ENCODE measurements at regions not wholly inside any gene's neighbourhood (a gene's known extent, or its start where the extent isn't known, plus 50 kb on each side); places are given as distances from the start of the nearest gene placed in this dataset.
A peak's percentile ranks its signal among the peaks of the same experiment; 100 is the strongest.

GRCh38 chr12:47548401-47548800 lies 157.4 kb downstream of the RPAP3 start:
- Mint-ChIP-seq H3K9me3 (peaks cover 0 to 14% (median 10%) of the 10 kb centered on the region in 8 donors), H3K36me3 (no peaks in the 10 kb centered on the region), H3K4me1 (no peaks in the 10 kb centered on the region), H3K27me3 (peaks cover 4% of the 10 kb centered on the region in 2 donors), H3K27ac (no peak overlapping the region), H3K4me3 (no peak overlapping the region)
- Histone ChIP-seq H3K27me3 (ENCODE audit: insufficient read depth, low read length) (no peaks in the 10 kb centered on the region), H3K4me3 (ENCODE audit: low read length in 2 of 2) (no peak overlapping the region), H3K4me1 (ENCODE audit: insufficient read depth, low read length) (no peaks in the 10 kb centered on the region), H3K36me3 (ENCODE audit: insufficient read depth, low read length) (no peaks in the 10 kb centered on the region), H3K9me3 (ENCODE audit: control insufficient read depth in 1 of 2, low read length in 2 of 2) (no peaks in the 10 kb centered on the region), H3K27ac (ENCODE audit: low read depth, low read length) (no peak overlapping the region)
- intact Hi-C loops (cut with micrococcal nuclease), result no loop called here
- DNase-seq, result no peak
- POLR2A ChIA-PET (ENCODE audit: partially characterized antibody), result no interaction called here
- CTCF ChIA-PET (ENCODE audit: partially characterized antibody), result no interaction called here

GRCh38 chr12:47547077-47547476 lies 158.8 kb downstream of the RPAP3 start:
- peaks cover 4% of the 10 kb centered on the region in 2 donors for H3K27me3 Mint-ChIP-seq
- H3K27me3 ChIP-seq (ENCODE audit: insufficient read depth, low read length), result no peaks in the 10 kb centered on the region
- no peak for DNase-seq
- no peak overlapping the region for H3K27ac ChIP-seq (ENCODE audit: low read depth, low read length)
- H3K4me1 ChIP-seq (ENCODE audit: insufficient read depth, low read length), result no peaks in the 10 kb centered on the region
- H3K9me3 Mint-ChIP-seq, result peaks cover 0 to 4% (median 3%) of the 10 kb centered on the region in 8 donors
- H3K9me3 ChIP-seq (ENCODE audit: control insufficient read depth in 1 of 2, low read length in 2 of 2), result no peaks in the 10 kb centered on the region
- no peaks in the 10 kb centered on the region for H3K36me3 Mint-ChIP-seq
- ChIA-PET POLR2A (ENCODE audit: partially characterized antibody) (no interaction called here), CTCF (ENCODE audit: partially characterized antibody) (no interaction called here)
- H3K27ac Mint-ChIP-seq, result no peak overlapping the region
- no peaks in the 10 kb centered on the region for H3K4me1 Mint-ChIP-seq
- intact Hi-C loops (cut with micrococcal nuclease), result no loop called here
- no peak overlapping the region for H3K4me3 Mint-ChIP-seq
- no peaks in the 10 kb centered on the region for H3K36me3 ChIP-seq (ENCODE audit: insufficient read depth, low read length)
- H3K4me3 ChIP-seq (ENCODE audit: low read length in 2 of 2), result no peak overlapping the region

- Histone ChIP-seq H3K36me3 (ENCODE audit: insufficient read depth, low read length) (no peaks in the 10 kb centered on the region), H3K4me3 (ENCODE audit: low read length in 2 of 2) (no peak overlapping the region), H3K27ac (ENCODE audit: low read depth, low read length) (no peak overlapping the region), H3K9me3 (ENCODE audit: control insufficient read depth in 1 of 2, low read length in 2 of 2) (no peaks in the 10 kb centered on the region), H3K4me1 (ENCODE audit: insufficient read depth, low read length) (no peaks in the 10 kb centered on the region), H3K27me3 (ENCODE audit: insufficient read depth, low read length) (no peaks in the 10 kb centered on the region)
- H3K36me3 Mint-ChIP-seq, result no peaks in the 10 kb centered on the region
- no peak for DNase-seq
- H3K27ac Mint-ChIP-seq, result no peak overlapping the region
- H3K4me3 Mint-ChIP-seq, result no peak overlapping the region
- peaks cover 2 to 4% of the 10 kb centered on the region in 2 donors for H3K27me3 Mint-ChIP-seq
- H3K4me1 Mint-ChIP-seq, result peaks cover 0 to 3% (median 0%) of the 10 kb centered on the region in 4 donors
- POLR2A ChIA-PET (ENCODE audit: partially characterized antibody), result no interaction called here
- intact Hi-C loops (cut with micrococcal nuclease), result no loop called here
- CTCF ChIA-PET (ENCODE audit: partially characterized antibody), result no interaction called here
- peaks cover 0 to 4% (median under 1%) of the 10 kb centered on the region in 8 donors for H3K9me3 Mint-ChIP-seq
Observed at GRCh38 chr12:47545938-47546609, 159.8 kb downstream of the RPAP3 start.

- no peak overlapping the region for H3K27ac ChIP-seq (ENCODE audit: low read depth, low read length)
- H3K4me1 ChIP-seq (ENCODE audit: insufficient read depth, low read length), result no peaks in the 10 kb centered on the region
- CTCF ChIA-PET (ENCODE audit: partially characterized antibody), result no interaction called here
- no peak overlapping the region for H3K4me3 Mint-ChIP-seq
- H3K9me3 ChIP-seq (ENCODE audit: control insufficient read depth in 1 of 2, low read length in 2 of 2), result no peaks in the 10 kb centered on the region
- H3K27me3 ChIP-seq (ENCODE audit: insufficient read depth, low read length), result peaks cover 4% of the 10 kb centered on the region
- H3K27me3 Mint-ChIP-seq, result peaks cover 13 to 19% of the 10 kb centered on the region in 2 donors
- H3K36me3 ChIP-seq (ENCODE audit: insufficient read depth, low read length), result no peaks in the 10 kb centered on the region
- peak overlapping the region in 1 of 7 donors; percentile 25 for H3K27ac Mint-ChIP-seq
- H3K36me3 Mint-ChIP-seq, result peaks cover 0 to 8% of the 10 kb centered on the region in 2 donors
- intact Hi-C loops (cut with micrococcal nuclease), result no loop called here
- no peak overlapping the region for H3K4me3 ChIP-seq (ENCODE audit: low read length in 2 of 2)
- no peak for DNase-seq
- peaks cover 0 to 42% (median 30%) of the 10 kb centered on the region in 8 donors for H3K9me3 Mint-ChIP-seq
- H3K4me1 Mint-ChIP-seq, result no peaks in the 10 kb centered on the region
- POLR2A ChIA-PET (ENCODE audit: partially characterized antibody), result no interaction called here
Observed at GRCh38 chr12:47534695-47535094, 171.1 kb downstream of the RPAP3 start.

- POLR2A ChIA-PET (ENCODE audit: partially characterized antibody), result no interaction called here
- H3K27me3 Mint-ChIP-seq, result peaks cover 14 to 22% of the 10 kb centered on the region in 2 donors
- H3K36me3 Mint-ChIP-seq, result peaks cover 1 to 8% of the 10 kb centered on the region in 2 donors
- no peak overlapping the region for H3K27ac Mint-ChIP-seq
- CTCF ChIA-PET (ENCODE audit: partially characterized antibody), result no interaction called here
- intact Hi-C loops (cut with micrococcal nuclease), result no loop called here
- H3K36me3 ChIP-seq (ENCODE audit: insufficient read depth, low read length), result no peaks in the 10 kb centered on the region
- H3K9me3 Mint-ChIP-seq, result peaks cover 0 to 58% (median 44%) of the 10 kb centered on the region in 8 donors
- H3K9me3 ChIP-seq (ENCODE audit: control insufficient read depth in 1 of 2, low read length in 2 of 2), result no peaks in the 10 kb centered on the region
- DNase-seq, result no peak
- H3K4me1 Mint-ChIP-seq, result no peaks in the 10 kb centered on the region
- H3K4me3 Mint-ChIP-seq, result no peak overlapping the region
- no peak overlapping the region for H3K27ac ChIP-seq (ENCODE audit: low read depth, low read length)
- no peak overlapping the region for H3K4me3 ChIP-seq (ENCODE audit: low read length in 2 of 2)
- H3K4me1 ChIP-seq (ENCODE audit: insufficient read depth, low read length), result no peaks in the 10 kb centered on the region
- peaks cover 4% of the 10 kb centered on the region for H3K27me3 ChIP-seq (ENCODE audit: insufficient read depth, low read length)
Observed at GRCh38 chr12:47530050-47530449, 175.8 kb downstream of the RPAP3 start.

GRCh38 chr12:47527816-47528215 lies 178.0 kb downstream of the RPAP3 start:
- ChIA-PET CTCF (ENCODE audit: partially characterized antibody) (no interaction called here), POLR2A (ENCODE audit: partially characterized antibody) (no interaction called here)
- intact Hi-C loops (cut with micrococcal nuclease), result no loop called here
- Histone ChIP-seq H3K27me3 (ENCODE audit: insufficient read depth, low read length) (peaks cover 4% of the 10 kb centered on the region), H3K27ac (ENCODE audit: low read depth, low read length) (no peak overlapping the region), H3K4me1 (ENCODE audit: insufficient read depth, low read length) (no peaks in the 10 kb centered on the region), H3K9me3 (ENCODE audit: control insufficient read depth in 1 of 2, low read length in 2 of 2) (no peaks in the 10 kb centered on the region), H3K4me3 (ENCODE audit: low read length in 2 of 2) (no peak overlapping the region), H3K36me3 (ENCODE audit: insufficient read depth, low read length) (no peaks in the 10 kb centered on the region)
- H3K9me3 Mint-ChIP-seq, result peaks cover 0 to 48% (median 33%) of the 10 kb centered on the region in 8 donors
- H3K36me3 Mint-ChIP-seq, result peaks cover 1 to 5% of the 10 kb centered on the region in 2 donors
- no peak overlapping the region for H3K4me3 Mint-ChIP-seq
- no peak overlapping the region for H3K27ac Mint-ChIP-seq
- peaks cover 4 to 10% of the 10 kb centered on the region in 2 donors for H3K27me3 Mint-ChIP-seq
- no peak for DNase-seq
- no peaks in the 10 kb centered on the region for H3K4me1 Mint-ChIP-seq

GRCh38 chr12:47520029-47520428 lies 185.8 kb downstream of the RPAP3 start:
- Mint-ChIP-seq H3K4me1 (no peaks in the 10 kb centered on the region), H3K36me3 (peaks cover 0 to 6% of the 10 kb centered on the region in 2 donors), H3K27ac (no peak overlapping the region), H3K9me3 (peaks cover 4 to 25% (median 20%) of the 10 kb centered on the region in 8 donors), H3K27me3 (no peaks in the 10 kb centered on the region), H3K4me3 (no peak overlapping the region)
- H3K27ac ChIP-seq (ENCODE audit: low read depth, low read length), result no peak overlapping the region
- DNase-seq, result no peak
- CTCF ChIA-PET (ENCODE audit: partially characterized antibody), result no interaction called here
- H3K4me3 ChIP-seq (ENCODE audit: low read length in 2 of 2), result no peak overlapping the region
- H3K36me3 ChIP-seq (ENCODE audit: insufficient read depth, low read length), result no peaks in the 10 kb centered on the region
- POLR2A ChIA-PET (ENCODE audit: partially characterized antibody), result no interaction called here
- intact Hi-C loops (cut with micrococcal nuclease), result no loop called here
- H3K4me1 ChIP-seq (ENCODE audit: insufficient read depth, low read length), result no peaks in the 10 kb centered on the region
- H3K27me3 ChIP-seq (ENCODE audit: insufficient read depth, low read length), result no peaks in the 10 kb centered on the region
- H3K9me3 ChIP-seq (ENCODE audit: control insufficient read depth in 1 of 2, low read length in 2 of 2), result no peaks in the 10 kb centered on the region

Data from CD4-positive, alpha-beta memory T cell (primary cell).